ENCODE measurements at regions not wholly inside any gene's neighbourhood (a gene's known extent, or its start where the extent isn't known, plus 50 kb on each side); places are given as distances from the start of the nearest gene placed in this dataset.

GRCh38 chr3:53957831-53958230 lies 66.2 kb upstream of the SELENOK start:
- ChIA-PET POLR2A (no interaction called here), CTCF (interaction anchor here (3.0 kb wide), 1 partner anchor 19 kb away, joined by 8 read pairs; no protein-coding TSS in a partner anchor)
- no peak for TF ChIP-seq CTCF (IDR thresholded peaks at IDR 0.05; ENCODE audit: insufficient read depth, low read depth, low read length)
- DNase-seq (ENCODE audit: low read depth) = no peak
- Histone ChIP-seq H3K36me3 (ENCODE audit: control insufficient read depth, insufficient read depth, low read length) (no peaks in the 10 kb centered on the region), H3K4me3 (ENCODE audit: low read depth, low read length) (no peak overlapping the region), H3K27me3 (ENCODE audit: control insufficient read depth, insufficient read depth, low read length) (no peaks in the 10 kb centered on the region)

- CTCF ChIA-PET = no interaction called here
- POLR2A ChIA-PET = no interaction called here
- DNase-seq (ENCODE audit: low read depth) = no peak
Observed at GRCh38 chr3:53956586-53956985, 64.9 kb upstream of the SELENOK start.

DNA sequence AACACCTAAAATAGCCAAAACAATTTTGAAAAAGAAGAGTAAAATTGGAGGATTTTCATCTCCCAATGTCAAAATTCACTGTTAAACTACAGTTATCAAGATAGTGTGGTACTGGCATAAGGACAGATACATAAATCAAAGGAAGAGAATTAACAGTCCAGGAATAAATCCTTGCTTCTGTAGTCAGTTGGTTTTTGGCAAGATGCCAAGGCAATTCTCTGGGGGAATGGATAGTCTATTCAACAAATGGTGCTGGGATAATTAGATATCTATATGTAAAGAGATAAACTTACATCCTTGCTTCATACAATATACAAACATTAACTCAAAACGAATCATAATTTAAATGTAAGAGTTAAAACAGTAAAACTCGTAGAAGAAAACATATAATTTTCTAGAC lies 57.9 kb upstream of the SELENOK start:
- DNase-seq (ENCODE audit: low read depth) = no peak
- Histone ChIP-seq H3K4me3 (ENCODE audit: low read depth, low read length) (no peak overlapping the region), H3K27me3 (ENCODE audit: control insufficient read depth, insufficient read depth, low read length) (no peaks in the 10 kb centered on the region), H3K36me3 (ENCODE audit: control insufficient read depth, insufficient read depth, low read length) (no peaks in the 10 kb centered on the region)
- ChIA-PET POLR2A (no interaction called here), CTCF (no interaction called here)
- no peak for TF ChIP-seq CTCF (IDR thresholded peaks at IDR 0.05; ENCODE audit: insufficient read depth, low read depth, low read length)

More at GRCh38 chr3:53956586-53956985, 64.9 kb upstream of the SELENOK start:
- Histone ChIP-seq H3K36me3 (ENCODE audit: control insufficient read depth, insufficient read depth, low read length) (no peaks in the 10 kb centered on the region), H3K4me3 (ENCODE audit: low read depth, low read length) (no peak overlapping the region), H3K27me3 (ENCODE audit: control insufficient read depth, insufficient read depth, low read length) (no peaks in the 10 kb centered on the region)
- no peak for TF ChIP-seq CTCF (IDR thresholded peaks at IDR 0.05; ENCODE audit: insufficient read depth, low read depth, low read length)

DNA sequence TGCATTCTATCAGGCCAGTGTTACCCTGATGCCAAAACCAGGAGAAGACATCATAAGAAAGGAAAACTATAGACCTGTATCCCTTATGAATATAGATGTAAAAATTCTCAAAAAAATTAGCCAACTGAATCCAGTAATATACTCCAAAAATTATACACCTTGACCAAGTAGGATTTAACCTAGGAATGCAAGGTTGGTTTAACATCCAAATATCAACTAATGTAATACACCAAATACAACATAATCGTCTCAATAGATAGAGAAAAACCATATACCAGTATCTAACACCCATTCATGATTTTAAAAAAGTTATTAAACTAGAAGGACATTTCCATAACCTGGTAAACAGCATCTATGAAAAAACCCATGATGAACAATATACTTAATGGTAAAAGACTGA lies 56.5 kb upstream of the SELENOK start:
- TF ChIP-seq CTCF (IDR thresholded peaks at IDR 0.05; ENCODE audit: insufficient read depth, low read depth, low read length) = no peak
- no peak overlapping the region for H3K4me3 ChIP-seq (ENCODE audit: low read depth, low read length)
- no peaks in the 10 kb centered on the region for H3K36me3 ChIP-seq (ENCODE audit: control insufficient read depth, insufficient read depth, low read length)
- DNase-seq (ENCODE audit: low read depth) = no peak
- ChIA-PET CTCF (interaction anchor here (1.2 kb wide), 1 partner anchor 7 kb away, joined by 4 read pairs; no protein-coding TSS in a partner anchor), POLR2A (no interaction called here)
- no peaks in the 10 kb centered on the region for H3K27me3 ChIP-seq (ENCODE audit: control insufficient read depth, insufficient read depth, low read length)

- POLR2A ChIA-PET = no interaction called here
- CTCF ChIA-PET = interaction anchor here (0.9 kb wide), 1 partner anchor 8 kb away, joined by 3 read pairs; no protein-coding TSS in a partner anchor
- DNase-seq (ENCODE audit: low read depth) = no peak
- no peak overlapping the region for H3K4me3 ChIP-seq (ENCODE audit: low read depth, low read length)
- TF ChIP-seq CTCF (IDR thresholded peaks at IDR 0.05; ENCODE audit: insufficient read depth, low read depth, low read length) = no peak
- H3K36me3 ChIP-seq (ENCODE audit: control insufficient read depth, insufficient read depth, low read length) = no peaks in the 10 kb centered on the region
- H3K27me3 ChIP-seq (ENCODE audit: control insufficient read depth, insufficient read depth, low read length) = no peaks in the 10 kb centered on the region
Observed at GRCh38 chr3:53944028-53944427, 52.4 kb upstream of the SELENOK start.
